Lower lobe of right lung (tissue), 2 donors: ENCODE measurements at regions not wholly inside any gene's neighbourhood (a gene's known extent, or its start where the extent isn't known, plus 50 kb on each side); places are given as distances from the start of the nearest gene placed in this dataset.

Experiments
- ATAC-seq, 2 donors: fragments of 200-7000 bp; cut with Tn5 transposase; one replicate each; pipeline ENCODE4 v1.9.1; 2020 to 2022; ENCODE audit warnings: mild to moderate bottlenecking in 2 of 2, moderate library complexity in 2 of 2
- DNase-seq: peaks from one replicate; pipeline ENCODE4 v3.0.0-alpha.2; 2020
- H3K27ac ChIP-seq: fragments of 200-600 bp; one replicate; pipeline ENCODE4 v1.8.0; 2022
- H3K27me3 ChIP-seq: fragments of 200-600 bp; one replicate; pipeline ENCODE4 v1.8.0; 2022; ENCODE audit warnings: low read depth
- H3K36me3 ChIP-seq: fragments of 200-600 bp; one replicate; pipeline ENCODE4 v1.8.0; 2022; ENCODE audit warnings: mild to moderate bottlenecking
- H3K4me1 ChIP-seq: fragments of 200-600 bp; one replicate; pipeline ENCODE4 v1.8.0; 2022
- H3K4me3 ChIP-seq: fragments of 200-600 bp; one replicate; pipeline ENCODE4 v1.8.0; 2022; ENCODE audit warnings: mild to moderate bottlenecking
- H3K9me3 ChIP-seq: fragments of 200-600 bp; one replicate; pipeline ENCODE4 v1.8.0; 2022
- intact Hi-C: fragments of 100-400 bp; cut with DNase I; formaldehyde crosslinking; loops from one replicate; pipeline ENCODE4 v1.11.0; 2022
- TF ChIP-seq, protein P1 (sequence below): fragments of 200-600 bp; IDR thresholded peaks from one replicate; pipeline ENCODE4 v1.8.0; 2022; ENCODE audit warnings: antibody characterized with exemption, mild to moderate bottlenecking
- donor health status: DM: no; HTN: yes; CAD: no; lungs with severe emphysema.

DNA sequence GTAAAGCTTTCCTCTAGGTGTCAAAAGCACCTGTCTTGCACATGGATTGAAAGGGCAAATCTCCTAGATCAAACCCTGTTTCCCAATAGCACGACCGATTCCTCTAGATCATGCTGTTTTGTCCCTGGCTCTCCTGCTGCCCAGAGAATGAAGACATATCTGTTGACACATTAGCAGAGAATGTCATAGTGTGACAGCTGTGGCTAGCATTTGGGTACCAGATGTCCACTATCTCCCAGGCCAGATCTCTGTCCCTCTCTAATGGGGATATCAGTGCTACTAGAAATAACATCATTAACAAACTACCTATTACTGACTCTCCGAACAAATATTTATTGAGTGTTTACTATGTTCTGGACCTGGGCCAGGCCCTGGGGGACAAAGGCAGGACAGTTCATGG, 72.4 kb upstream of the ISX start:
- H3K4me1 ChIP-seq: no peaks in the 10 kb centered on the region
- H3K27me3 ChIP-seq: no peaks in the 10 kb centered on the region
- H3K36me3 ChIP-seq: no peaks in the 10 kb centered on the region
- no peak overlapping the region for H3K27ac ChIP-seq
- intact Hi-C loops: no loop called here
- ATAC-seq (no peak), DNase-seq (no peak)
- no peak overlapping the region for H3K4me3 ChIP-seq
- TF ChIP-seq, protein P1, sequence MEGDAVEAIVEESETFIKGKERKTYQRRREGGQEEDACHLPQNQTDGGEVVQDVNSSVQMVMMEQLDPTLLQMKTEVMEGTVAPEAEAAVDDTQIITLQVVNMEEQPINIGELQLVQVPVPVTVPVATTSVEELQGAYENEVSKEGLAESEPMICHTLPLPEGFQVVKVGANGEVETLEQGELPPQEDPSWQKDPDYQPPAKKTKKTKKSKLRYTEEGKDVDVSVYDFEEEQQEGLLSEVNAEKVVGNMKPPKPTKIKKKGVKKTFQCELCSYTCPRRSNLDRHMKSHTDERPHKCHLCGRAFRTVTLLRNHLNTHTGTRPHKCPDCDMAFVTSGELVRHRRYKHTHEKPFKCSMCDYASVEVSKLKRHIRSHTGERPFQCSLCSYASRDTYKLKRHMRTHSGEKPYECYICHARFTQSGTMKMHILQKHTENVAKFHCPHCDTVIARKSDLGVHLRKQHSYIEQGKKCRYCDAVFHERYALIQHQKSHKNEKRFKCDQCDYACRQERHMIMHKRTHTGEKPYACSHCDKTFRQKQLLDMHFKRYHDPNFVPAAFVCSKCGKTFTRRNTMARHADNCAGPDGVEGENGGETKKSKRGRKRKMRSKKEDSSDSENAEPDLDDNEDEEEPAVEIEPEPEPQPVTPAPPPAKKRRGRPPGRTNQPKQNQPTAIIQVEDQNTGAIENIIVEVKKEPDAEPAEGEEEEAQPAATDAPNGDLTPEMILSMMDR: no peak
- H3K9me3 ChIP-seq: no peaks in the 10 kb centered on the region

DNA sequence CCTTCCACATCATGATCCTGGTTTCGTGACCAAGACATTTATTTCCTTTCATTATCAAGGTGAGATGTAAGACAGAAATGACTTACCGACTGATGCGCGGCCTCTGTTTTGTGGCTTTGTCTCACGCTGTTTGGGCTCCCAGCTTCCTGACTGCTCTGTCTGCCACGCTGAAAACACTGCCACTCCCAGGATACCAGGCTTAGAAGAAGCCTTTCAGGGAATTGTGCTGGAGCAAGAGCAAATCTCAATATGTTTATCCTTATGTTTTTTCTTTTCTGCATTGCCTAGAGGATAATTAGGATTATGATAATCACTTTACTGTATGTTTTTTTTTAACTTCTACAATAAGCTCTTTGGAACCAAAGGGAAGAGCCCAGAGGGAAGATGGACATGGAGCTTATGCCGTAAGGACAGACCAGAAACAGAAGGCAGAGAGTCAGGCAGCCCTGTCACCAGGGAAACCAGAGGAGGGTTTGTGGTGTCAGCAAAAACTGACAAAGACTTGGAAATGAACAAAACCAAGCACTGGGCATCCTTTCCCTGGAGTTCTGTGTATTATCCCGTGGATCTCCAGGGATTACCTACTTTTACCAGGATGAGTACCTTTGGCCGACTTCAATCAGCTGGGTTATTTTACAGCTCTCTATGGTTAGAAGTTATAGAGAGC, 68.2 kb upstream of the ISX start:
- Histone ChIP-seq H3K36me3 (no peaks in the 10 kb centered on the region), H3K9me3 (no peaks in the 10 kb centered on the region), H3K4me3 (no peak overlapping the region), H3K27me3 (peaks cover 7% of the 10 kb centered on the region), H3K27ac (no peak overlapping the region), H3K4me1 (no peaks in the 10 kb centered on the region)
- ATAC-seq (no peak), DNase-seq (no peak)
- TF ChIP-seq, protein P1: no peak
- intact Hi-C loops: no loop called here

DNA sequence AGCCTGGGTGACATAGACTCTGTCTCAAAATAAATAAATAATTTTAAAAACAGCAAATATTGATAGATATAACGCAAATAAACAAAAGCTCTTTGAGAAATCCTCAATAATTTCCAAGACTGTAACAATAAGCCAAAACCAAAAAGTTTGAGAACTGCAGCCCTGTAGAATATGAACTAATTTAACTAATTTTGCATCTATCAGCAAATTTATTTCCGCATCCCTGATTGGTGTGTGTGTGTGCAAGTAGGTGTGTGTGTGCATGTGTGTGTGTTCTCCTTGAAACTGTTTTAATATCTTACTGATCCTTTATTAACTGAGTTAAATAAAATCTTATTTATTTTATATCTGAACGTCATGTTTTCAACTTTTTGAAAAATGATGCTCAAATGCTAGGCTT, 67.0 kb upstream of the ISX start:
- TF ChIP-seq, protein P1: no peak
- H3K4me1 ChIP-seq: no peaks in the 10 kb centered on the region
- intact Hi-C loops: no loop called here
- H3K27me3 ChIP-seq: peaks cover 7% of the 10 kb centered on the region
- H3K4me3 ChIP-seq: no peak overlapping the region
- H3K9me3 ChIP-seq: no peaks in the 10 kb centered on the region
- H3K36me3 ChIP-seq: no peaks in the 10 kb centered on the region
- H3K27ac ChIP-seq: no peak overlapping the region
- DNase-seq (no peak), ATAC-seq (no peak)

DNA sequence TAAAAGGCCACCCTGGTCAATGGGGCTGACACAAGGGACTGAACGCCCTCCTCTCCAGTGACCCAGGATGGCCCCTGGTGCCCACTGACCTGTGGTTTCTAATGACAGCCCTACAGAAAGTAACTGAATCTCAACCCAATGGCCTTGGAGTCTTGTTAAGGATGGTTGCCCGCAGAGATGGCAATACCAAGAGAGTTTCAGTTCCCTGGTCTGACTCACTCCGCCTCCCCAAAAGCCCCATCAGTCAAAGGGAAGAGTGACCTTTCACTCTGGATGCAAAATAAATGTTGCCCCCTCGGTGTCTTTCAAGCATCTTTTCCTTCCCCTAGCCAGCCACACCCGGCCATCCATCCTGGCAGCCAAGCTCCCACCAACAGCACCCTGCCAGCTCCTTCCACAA, 57.7 kb upstream of the ISX start:
- Histone ChIP-seq H3K4me3 (no peak overlapping the region), H3K36me3 (no peaks in the 10 kb centered on the region), H3K27ac (no peak overlapping the region), H3K27me3 (peaks cover 12% of the 10 kb centered on the region), H3K9me3 (no peaks in the 10 kb centered on the region), H3K4me1 (no peaks in the 10 kb centered on the region)
- TF ChIP-seq, protein P1: no peak
- ATAC-seq: no peak
- DNase-seq: no peak
- intact Hi-C loops: no loop called here

DNA sequence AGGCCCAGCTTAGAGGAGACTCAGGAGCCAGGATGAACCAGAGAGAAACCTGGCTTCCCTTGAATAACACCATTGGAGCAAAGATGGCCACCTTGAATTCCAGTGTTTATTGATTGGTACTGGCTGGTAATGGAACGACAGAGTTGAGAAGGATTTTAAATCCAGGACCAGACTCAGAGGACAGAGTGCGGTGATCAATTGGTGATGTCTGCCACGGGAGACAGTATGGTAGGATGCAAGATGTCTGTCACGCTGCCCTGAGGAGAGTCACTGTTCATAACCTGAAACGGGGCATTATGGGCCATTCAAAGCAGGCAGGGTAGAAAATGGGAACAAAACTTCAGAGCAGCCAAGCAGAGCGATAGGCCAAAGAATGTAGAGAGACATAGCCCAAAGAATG, 55.4 kb upstream of the ISX start:
- no peak for ATAC-seq
- intact Hi-C loops: no loop called here
- DNase-seq: no peak

More for the DNA sequence above, 55.4 kb upstream of the ISX start:
- Histone ChIP-seq H3K4me1 (no peaks in the 10 kb centered on the region), H3K4me3 (no peak overlapping the region), H3K36me3 (no peaks in the 10 kb centered on the region), H3K27ac (no peak overlapping the region), H3K27me3 (peaks cover 9% of the 10 kb centered on the region), H3K9me3 (no peaks in the 10 kb centered on the region)
- TF ChIP-seq, protein P1: no peak
